Inflammatory macrophage treated with lipopolysaccharide for 4 hours (primary cell): ENCODE measurements at regions not wholly inside any gene's neighbourhood (a gene's known extent, or its start where the extent isn't known, plus 50 kb on each side); places are given as distances from the start of the nearest gene placed in this dataset.

ENCODE experiments used
- DNase-seq: peaks from one replicate; pipeline ENCODE4 v3.0.0-alpha.2; 2020

- no peak for DNase-seq
Measured at GRCh38 chr2:236501531-236501930, 68.1 kb upstream of the ACKR3 start.

- DNase-seq, result no peak
Measured at GRCh38 chr2:236503100-236503499, 66.5 kb upstream of the ACKR3 start.

GRCh38 chr2:236503583-236503982, 66.0 kb upstream of the ACKR3 start:
- no peak for DNase-seq

GRCh38 chr2:236505041-236505440, 64.6 kb upstream of the ACKR3 start:
- no peak for DNase-seq

- no peak for DNase-seq
Measured at GRCh38 chr2:236505648-236506047, 64.0 kb upstream of the ACKR3 start.

- no peak for DNase-seq
Measured at GRCh38 chr2:236507393-236508085, 62.1 kb upstream of the ACKR3 start.

- DNase-seq, result no peak
Measured at GRCh38 chr2:236508466-236508865, 61.2 kb upstream of the ACKR3 start.

- DNase-seq, result peak; percentile 11
Measured at GRCh38 chr2:236510034-236510433, 59.6 kb upstream of the ACKR3 start.

GRCh38 chr2:236511266-236511665, 58.4 kb upstream of the ACKR3 start:
- no peak for DNase-seq

- no peak for DNase-seq
Measured at GRCh38 chr2:236512267-236512666, 57.4 kb upstream of the ACKR3 start.

GRCh38 chr2:236512902-236513435, 56.7 kb upstream of the ACKR3 start:
- DNase-seq, result peak; percentile 56

GRCh38 chr2:236513956-236514355, 55.7 kb upstream of the ACKR3 start:
- DNase-seq, result no peak

GRCh38 chr2:236516708-236517107, 52.9 kb upstream of the ACKR3 start:
- DNase-seq, result no peak

- DNase-seq, result no peak
Measured at GRCh38 chr2:236517251-236518031, 52.2 kb upstream of the ACKR3 start.
